ENCODE measurements at regions not wholly inside any gene's neighbourhood (a gene's known extent, or its start where the extent isn't known, plus 50 kb on each side); places are given as distances from the start of the nearest gene placed in this dataset.

DNA sequence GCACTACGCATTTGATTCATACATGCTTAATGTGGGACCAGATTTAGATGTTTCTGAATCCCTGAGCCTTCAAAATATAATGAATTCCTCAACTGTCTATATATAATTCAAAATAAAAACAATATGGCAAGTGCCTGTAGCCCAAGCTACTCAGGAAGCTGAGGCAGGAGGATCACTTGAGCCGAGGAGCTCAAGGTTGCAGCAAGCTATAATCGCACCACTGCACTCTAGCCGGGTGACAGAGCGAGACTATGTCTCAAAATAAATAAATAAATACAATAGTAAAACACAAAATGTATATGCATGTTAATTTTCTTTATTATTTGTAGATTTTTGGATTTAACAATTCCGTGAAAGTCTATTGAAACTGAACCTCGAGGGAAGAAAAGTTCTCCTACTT, 50.6 kb upstream of the IRX6 start:
- Histone ChIP-seq H3K9me3 (ENCODE audit: control insufficient read depth, insufficient read depth, low read depth, low read length) (no peaks in the 10 kb centered on the region), H3K4me3 (ENCODE audit: low read depth in 2 of 2, low read length in 2 of 2) (no peak overlapping the region), H3K36me3 (ENCODE audit: control insufficient read depth, insufficient read depth, low read length) (no peaks in the 10 kb centered on the region), H3K27ac (ENCODE audit: low read length) (no peak overlapping the region), H3K4me1 (ENCODE audit: control insufficient read depth, insufficient read depth, low read length) (no peaks in the 10 kb centered on the region), H3K27me3 (ENCODE audit: control insufficient read depth, insufficient read depth, low read length) (peaks cover 2% of the 10 kb centered on the region)
- ChIA-PET POLR2A (interaction anchor here (0.6 kb wide), 1 partner anchor 390 kb away, joined by 5 read pairs; no protein-coding TSS in a partner anchor), CTCF (no interaction called here)
- intact Hi-C loops (cut with micrococcal nuclease; ENCODE audit: unreplicated experiment): no loop called here
- no TSS peak for BruUV-seq (replicated peaks)
- TF ChIP-seq SIN3A (IDR thresholded peaks at IDR 0.05; ENCODE audit: borderline replicate concordance, insufficient read depth, low read depth, low read length) (no peak), TCF7L2 (IDR thresholded peaks at IDR 0.05; ENCODE audit: low read depth, low read length) (no peak), POLR2AphosphoS5 (IDR thresholded peaks at IDR 0.05; ENCODE audit: low read depth, low read length) (no peak)
- TF ChIP-seq, protein P1, sequence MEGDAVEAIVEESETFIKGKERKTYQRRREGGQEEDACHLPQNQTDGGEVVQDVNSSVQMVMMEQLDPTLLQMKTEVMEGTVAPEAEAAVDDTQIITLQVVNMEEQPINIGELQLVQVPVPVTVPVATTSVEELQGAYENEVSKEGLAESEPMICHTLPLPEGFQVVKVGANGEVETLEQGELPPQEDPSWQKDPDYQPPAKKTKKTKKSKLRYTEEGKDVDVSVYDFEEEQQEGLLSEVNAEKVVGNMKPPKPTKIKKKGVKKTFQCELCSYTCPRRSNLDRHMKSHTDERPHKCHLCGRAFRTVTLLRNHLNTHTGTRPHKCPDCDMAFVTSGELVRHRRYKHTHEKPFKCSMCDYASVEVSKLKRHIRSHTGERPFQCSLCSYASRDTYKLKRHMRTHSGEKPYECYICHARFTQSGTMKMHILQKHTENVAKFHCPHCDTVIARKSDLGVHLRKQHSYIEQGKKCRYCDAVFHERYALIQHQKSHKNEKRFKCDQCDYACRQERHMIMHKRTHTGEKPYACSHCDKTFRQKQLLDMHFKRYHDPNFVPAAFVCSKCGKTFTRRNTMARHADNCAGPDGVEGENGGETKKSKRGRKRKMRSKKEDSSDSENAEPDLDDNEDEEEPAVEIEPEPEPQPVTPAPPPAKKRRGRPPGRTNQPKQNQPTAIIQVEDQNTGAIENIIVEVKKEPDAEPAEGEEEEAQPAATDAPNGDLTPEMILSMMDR (IDR thresholded peaks at IDR 0.05): no peak
- in situ Hi-C loops (cut with HindIII; ENCODE audit: low pct_unique_long_range_greater_than_20kb, low sequenced_read_pairs): no loop called here
- DNase-seq (ENCODE audit: low read depth, low spot score): no peak
- no peak for ATAC-seq

DNA sequence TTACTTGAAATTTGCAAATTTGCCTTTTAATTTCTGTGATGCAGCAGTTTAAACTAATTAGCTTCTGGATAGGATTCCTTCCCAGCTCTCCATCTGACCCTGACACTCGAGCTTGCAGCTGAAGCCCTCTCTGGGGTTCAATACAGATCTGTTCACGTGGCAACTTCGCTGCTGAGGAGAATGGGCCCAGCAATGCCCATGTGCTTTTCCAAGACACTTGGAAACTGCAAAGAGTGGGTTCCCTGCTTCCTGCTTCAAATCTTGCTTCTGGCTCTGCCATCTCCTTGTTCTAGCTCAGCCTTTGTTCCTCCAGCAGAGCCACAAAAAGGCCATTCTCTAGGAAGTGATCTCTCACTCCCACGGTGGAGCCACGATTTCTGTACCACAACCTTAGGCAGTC, 50.0 kb upstream of the IRX6 start:
- Histone ChIP-seq H3K4me1 (ENCODE audit: control insufficient read depth, insufficient read depth, low read length) (no peaks in the 10 kb centered on the region), H3K27me3 (ENCODE audit: control insufficient read depth, insufficient read depth, low read length) (peaks cover 2% of the 10 kb centered on the region), H3K9me3 (ENCODE audit: control insufficient read depth, insufficient read depth, low read depth, low read length) (no peaks in the 10 kb centered on the region), H3K4me3 (ENCODE audit: low read depth in 2 of 2, low read length in 2 of 2) (no peak overlapping the region), H3K36me3 (ENCODE audit: control insufficient read depth, insufficient read depth, low read length) (no peaks in the 10 kb centered on the region), H3K27ac (ENCODE audit: low read length) (no peak overlapping the region)
- CTCF ChIA-PET: interaction anchor here (0.6 kb wide), 1 partner anchor 89 kb away, joined by 4 read pairs; no protein-coding TSS in a partner anchor
- DNase-seq (ENCODE audit: low read depth, low spot score) (no peak), ATAC-seq (no peak)
- BruUV-seq (replicated peaks): no TSS peak
- POLR2A ChIA-PET: no interaction called here
- in situ Hi-C loops (cut with HindIII; ENCODE audit: low pct_unique_long_range_greater_than_20kb, low sequenced_read_pairs) (no loop called here), intact Hi-C loops (cut with micrococcal nuclease; ENCODE audit: unreplicated experiment) (no loop called here)
- TF ChIP-seq, protein P2, sequence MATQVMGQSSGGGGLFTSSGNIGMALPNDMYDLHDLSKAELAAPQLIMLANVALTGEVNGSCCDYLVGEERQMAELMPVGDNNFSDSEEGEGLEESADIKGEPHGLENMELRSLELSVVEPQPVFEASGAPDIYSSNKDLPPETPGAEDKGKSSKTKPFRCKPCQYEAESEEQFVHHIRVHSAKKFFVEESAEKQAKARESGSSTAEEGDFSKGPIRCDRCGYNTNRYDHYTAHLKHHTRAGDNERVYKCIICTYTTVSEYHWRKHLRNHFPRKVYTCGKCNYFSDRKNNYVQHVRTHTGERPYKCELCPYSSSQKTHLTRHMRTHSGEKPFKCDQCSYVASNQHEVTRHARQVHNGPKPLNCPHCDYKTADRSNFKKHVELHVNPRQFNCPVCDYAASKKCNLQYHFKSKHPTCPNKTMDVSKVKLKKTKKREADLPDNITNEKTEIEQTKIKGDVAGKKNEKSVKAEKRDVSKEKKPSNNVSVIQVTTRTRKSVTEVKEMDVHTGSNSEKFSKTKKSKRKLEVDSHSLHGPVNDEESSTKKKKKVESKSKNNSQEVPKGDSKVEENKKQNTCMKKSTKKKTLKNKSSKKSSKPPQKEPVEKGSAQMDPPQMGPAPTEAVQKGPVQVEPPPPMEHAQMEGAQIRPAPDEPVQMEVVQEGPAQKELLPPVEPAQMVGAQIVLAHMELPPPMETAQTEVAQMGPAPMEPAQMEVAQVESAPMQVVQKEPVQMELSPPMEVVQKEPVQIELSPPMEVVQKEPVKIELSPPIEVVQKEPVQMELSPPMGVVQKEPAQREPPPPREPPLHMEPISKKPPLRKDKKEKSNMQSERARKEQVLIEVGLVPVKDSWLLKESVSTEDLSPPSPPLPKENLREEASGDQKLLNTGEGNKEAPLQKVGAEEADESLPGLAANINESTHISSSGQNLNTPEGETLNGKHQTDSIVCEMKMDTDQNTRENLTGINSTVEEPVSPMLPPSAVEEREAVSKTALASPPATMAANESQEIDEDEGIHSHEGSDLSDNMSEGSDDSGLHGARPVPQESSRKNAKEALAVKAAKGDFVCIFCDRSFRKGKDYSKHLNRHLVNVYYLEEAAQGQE (IDR thresholded peaks at IDR 0.05; ENCODE audit: insufficient read depth in 1 of 2, low read depth in 2 of 2, low read length in 1 of 2): no peak

Data from Panc1 (cell line).